Retinal pigment epithelial cell (primary cell): ENCODE measurements at regions not wholly inside any gene's neighbourhood (a gene's known extent, or its start where the extent isn't known, plus 50 kb on each side); places are given as distances from the start of the nearest gene placed in this dataset.

Source experiments
- DNase-seq: peaks from one replicate; pipeline ENCODE4 v3.0.0-alpha.2; 2010; ENCODE audit warnings: low read depth
- H3K4me3 ChIP-seq: 2 replicates; pipeline ENCODE4 v1.5.1; 2011; ENCODE audit warnings: mild to moderate bottlenecking, low read length, control low read depth, moderate library complexity
- CTCF ChIP-seq: conservative IDR thresholded peaks from 2 replicates; pipeline ENCODE4 v1.5.1; 2011; ENCODE audit warnings: low read depth, low read length, control low read depth, inconsistent platforms

- DNase-seq = no peak
- no peak overlapping the region for H3K4me3 ChIP-seq
- TF ChIP-seq CTCF = no peak
These were observed 52.0 kb downstream of the LRATD1 start for GRCh38 chr2:14684516-14684915.

- no peak for TF ChIP-seq CTCF
- H3K4me3 ChIP-seq = no peak overlapping the region
- no peak for DNase-seq
These were observed 58.4 kb downstream of the LRATD1 start for GRCh38 chr2:14690926-14691325.

DNA sequence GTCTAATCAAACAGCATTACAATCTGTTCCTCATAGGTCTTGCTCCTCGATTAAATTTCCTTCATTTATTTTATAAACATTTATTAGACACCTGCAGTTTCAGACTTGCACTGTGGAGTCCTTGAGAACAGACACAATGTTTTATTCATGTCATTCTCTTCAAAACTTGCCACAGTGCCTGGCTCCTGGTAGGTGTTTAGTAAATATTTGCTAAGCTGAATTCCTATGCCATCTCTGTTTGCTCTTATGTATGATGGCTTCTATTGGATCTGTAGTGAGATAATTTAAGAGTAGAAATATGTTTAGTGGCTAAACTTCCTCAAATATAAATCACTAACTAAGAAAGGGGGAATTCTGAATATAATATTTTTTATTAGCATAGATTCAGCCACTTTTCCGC lies 61.4 kb downstream of the LRATD1 start:
- TF ChIP-seq CTCF = no peak
- no peak overlapping the region for H3K4me3 ChIP-seq
- no peak for DNase-seq

- DNase-seq = no peak
- TF ChIP-seq CTCF = no peak
- no peak overlapping the region for H3K4me3 ChIP-seq
These were observed 68.2 kb downstream of the LRATD1 start for GRCh38 chr2:14700753-14701152.

- H3K4me3 ChIP-seq = no peak overlapping the region
- no peak for DNase-seq
- TF ChIP-seq CTCF = no peak
These were observed 69.7 kb downstream of the LRATD1 start for GRCh38 chr2:14702258-14702657.

DNA sequence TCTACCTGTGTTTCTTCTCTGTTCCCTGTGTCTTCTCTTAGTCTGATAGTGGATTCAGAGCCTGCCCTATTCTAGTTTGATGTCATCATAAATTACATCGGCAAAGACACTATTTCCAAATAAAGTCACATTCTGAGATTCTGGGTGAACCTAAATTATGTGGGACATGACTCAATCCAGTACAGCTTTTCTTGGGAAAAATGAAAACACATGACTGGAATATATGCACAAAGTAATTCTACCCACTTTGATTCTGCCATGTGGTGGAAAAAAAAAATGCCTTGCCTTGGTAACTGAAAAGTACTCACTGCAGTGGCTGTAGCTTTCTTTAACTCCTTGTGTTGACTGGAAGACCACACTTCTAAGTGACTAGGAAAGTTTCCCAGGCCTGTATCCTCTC lies 73.7 kb downstream of the LRATD1 start:
- no peak overlapping the region for H3K4me3 ChIP-seq
- DNase-seq = no peak
- TF ChIP-seq CTCF = no peak

DNA sequence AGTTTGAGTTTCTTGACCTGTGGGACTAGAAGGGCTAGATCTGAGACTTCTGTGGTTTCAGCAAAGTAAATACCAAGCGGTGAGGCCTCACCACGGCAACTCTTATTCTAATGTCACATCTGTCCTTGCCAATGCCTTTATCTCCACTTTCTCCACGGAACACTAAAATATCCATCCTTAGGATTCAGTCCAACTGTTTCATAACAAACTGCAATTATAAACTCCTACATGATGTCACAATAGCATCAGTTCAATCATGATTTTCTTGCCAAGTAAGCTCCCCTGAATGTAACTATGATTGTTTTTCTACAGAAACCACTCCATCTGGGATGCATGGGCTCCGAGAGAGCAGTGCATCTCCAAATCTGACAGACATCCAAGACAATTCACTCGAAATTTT lies 79.6 kb downstream of the LRATD1 start:
- DNase-seq = no peak
- no peak for TF ChIP-seq CTCF
- H3K4me3 ChIP-seq = no peak overlapping the region
